ENCODE measurements at regions not wholly inside any gene's neighbourhood (a gene's known extent, or its start where the extent isn't known, plus 50 kb on each side); places are given as distances from the start of the nearest gene placed in this dataset.

GRCh38 chr5:57325678-57326397 is 152.0 kb downstream of the GPBP1 start:
- H3K4me3 ChIP-seq, result no peak overlapping the region
- DNase-seq (no peak), ATAC-seq (no peak)
- no peaks in the 10 kb centered on the region for H3K36me3 ChIP-seq
- no peak for TF ChIP-seq CTCF (IDR thresholded peaks at IDR 0.05)
- no peak for TF ChIP-seq POLR2A (IDR thresholded peaks at IDR 0.05)
- no peak overlapping the region for H3K27ac ChIP-seq
- H3K4me1 ChIP-seq, result peaks cover 0 to 6% (median 0%) of the 10 kb centered on the region in 12 donors
- H3K27me3 ChIP-seq, result no peaks in the 10 kb centered on the region
- H3K9me3 ChIP-seq, result no peaks in the 10 kb centered on the region
- intact Hi-C loops (cut with DNase I), result loop anchor here in 1 of 10 donors (10.0 kb wide), 1 partner anchor 159 kb away; the partner anchor contains the start of gene ACTBL2
- 88 to 92% (median 88%) methylated on average over 4 of the region's 4 CpGs for WGBS, 4 donors

GRCh38 chr5:57324861-57325260 is 151.0 kb downstream of the GPBP1 start:
- Histone ChIP-seq H3K36me3 (no peaks in the 10 kb centered on the region), H3K27me3 (peaks cover 0 to 4% (median 0%) of the 10 kb centered on the region in 9 donors), H3K9me3 (no peaks in the 10 kb centered on the region), H3K4me3 (no peak overlapping the region), H3K4me1 (peaks cover 0 to 6% (median 0%) of the 10 kb centered on the region in 12 donors), H3K27ac (no peak overlapping the region)
- DNase-seq, result peak in 2 of 5 donors; percentile 22 to 30
- peak in 1 of 4 donors; percentile 53 for ATAC-seq
- intact Hi-C loops (cut with DNase I), result loop anchor here in 1 of 10 donors (10.0 kb wide), 1 partner anchor 160 kb away; the partner anchor contains the start of gene ACTBL2
- 73 to 86% (median 82%) methylated on average over 4 of the region's 4 CpGs for WGBS, 4 donors
- TF ChIP-seq CTCF (IDR thresholded peaks at IDR 0.05), result no peak
- TF ChIP-seq POLR2A (IDR thresholded peaks at IDR 0.05), result no peak

- no peak overlapping the region for H3K4me3 ChIP-seq
- ATAC-seq (peak in 1 of 4 donors; percentile 41), DNase-seq (no peak)
- TF ChIP-seq CTCF (IDR thresholded peaks at IDR 0.05) (no peak), POLR2A (IDR thresholded peaks at IDR 0.05) (no peak)
- WGBS, 4 donors, result 54 to 64% (median 55%) methylated on average over 4 of the region's 4 CpGs
- H3K36me3 ChIP-seq, result no peaks in the 10 kb centered on the region
- intact Hi-C loops (cut with DNase I), result loop anchor here in 1 of 10 donors (10.0 kb wide), 1 partner anchor 161 kb away; the partner anchor contains the start of gene ACTBL2
- H3K27ac ChIP-seq, result no peak overlapping the region
- peaks cover 0 to 10% (median 0%) of the 10 kb centered on the region in 9 donors for H3K27me3 ChIP-seq
- H3K9me3 ChIP-seq, result no peaks in the 10 kb centered on the region
- H3K4me1 ChIP-seq, result peaks cover 0 to 6% (median 0%) of the 10 kb centered on the region in 12 donors
These were observed 150.3 kb downstream of the GPBP1 start for GRCh38 chr5:57324181-57324580.

GRCh38 chr5:57320582-57320981 is 146.7 kb downstream of the GPBP1 start:
- no peak for ATAC-seq
- 50 to 64% (median 54%) methylated on average over 6 of the region's 6 CpGs for WGBS, 4 donors
- no peak for TF ChIP-seq POLR2A (IDR thresholded peaks at IDR 0.05)
- no peak for TF ChIP-seq CTCF (IDR thresholded peaks at IDR 0.05)

More at GRCh38 chr5:57320582-57320981, 146.7 kb downstream of the GPBP1 start:
- H3K36me3 ChIP-seq, result no peaks in the 10 kb centered on the region
- H3K27ac ChIP-seq, result no peak overlapping the region
- H3K4me1 ChIP-seq, result peaks cover 0 to 6% (median 0%) of the 10 kb centered on the region in 12 donors
- intact Hi-C loops (cut with DNase I), result loop anchor here in 1 of 10 donors (10.0 kb wide), 1 partner anchor 164 kb away; the partner anchor contains the start of gene ACTBL2
- H3K4me3 ChIP-seq, result no peak overlapping the region
- no peak for DNase-seq
- peaks cover 0 to 10% (median 0%) of the 10 kb centered on the region in 9 donors for H3K27me3 ChIP-seq
- no peaks in the 10 kb centered on the region for H3K9me3 ChIP-seq
